IMR-90 (cell line): ENCODE measurements at regions not wholly inside any gene's neighbourhood (a gene's known extent, or its start where the extent isn't known, plus 50 kb on each side); places are given as distances from the start of the nearest gene placed in this dataset.

Experiments used
- ATAC-seq: fragments of 200-7000 bp; cut with Tn5 transposase; 2 replicates; pipeline ENCODE4 v1.9.1; 2020; ENCODE audit warnings: low read depth, mild to moderate bottlenecking, moderate library complexity
- BruUV-seq: library from RNA; stranded (reverse); fragments of 400-500 nt; replicated peaks from 2 replicates; lab custom pipeline; 2021; lab: Mats Ljungman, UMichigan
- CTCF ChIA-PET: fragments of 300-600 bp; formaldehyde crosslinking; extraction: SDS; loops from one replicate; lab custom pipeline; 2021; ENCODE audit warnings: antibody characterized with exemption; lab: Yijun Ruan, JAX
- POLR2A ChIA-PET: fragments of 300-600 bp; sonication (Branson Sonifier 250); formaldehyde crosslinking; loops from one replicate; lab custom pipeline; 2022; ENCODE audit warnings: antibody characterized with exemption; ENCODE audit not compliant: unreplicated experiment; lab: Charles Lee
- DNase-seq: peaks from one replicate; pipeline ENCODE4 v3.0.0; 2013
- H2AFZ ChIP-seq: replicated peaks from 2 replicates; pipeline ENCODE3; 2013; ENCODE audit warnings: low read length, mild to moderate bottlenecking; ENCODE audit not compliant: poor library complexity
- H2AK5ac ChIP-seq: 2 replicates; pipeline ENCODE4 v1.6.1; 2013; ENCODE audit warnings: low read depth, low read length, inconsistent platforms
- H2AK9ac ChIP-seq: replicated peaks from 2 replicates; pipeline ENCODE3; 2013; ENCODE audit warnings: mild to moderate bottlenecking, low read depth, low read length, moderate library complexity; ENCODE audit not compliant: poor library complexity
- H2BK120ac ChIP-seq: 2 replicates; pipeline ENCODE4 v1.6.1; 2013; ENCODE audit warnings: low read depth, low read length, inconsistent platforms
- H2BK15ac ChIP-seq: 3 replicates; pipeline ENCODE4 v1.6.1; 2013; ENCODE audit warnings: low read depth, low read length, inconsistent platforms
- H2BK20ac ChIP-seq: 2 replicates; pipeline ENCODE4 v1.6.1; 2013; ENCODE audit warnings: low read depth, mild to moderate bottlenecking, inconsistent platforms, low read length, moderate library complexity
- H2BK5ac ChIP-seq: 2 replicates; pipeline ENCODE4 v1.6.1; 2013; ENCODE audit warnings: mild to moderate bottlenecking, low read depth, low read length, inconsistent platforms; ENCODE audit not compliant: poor library complexity, severe bottlenecking
- H3K14ac ChIP-seq: replicated peaks from 2 replicates; pipeline ENCODE4 v1.6.1; 2013; ENCODE audit warnings: low read depth, low read length, inconsistent platforms
- H3K18ac ChIP-seq: 2 replicates; pipeline ENCODE4 v1.6.1; 2013; ENCODE audit warnings: low read depth, low read length, control low read depth
- H3K23ac ChIP-seq: 2 replicates; pipeline ENCODE4 v1.6.1; 2013; ENCODE audit warnings: low read depth, low read length, inconsistent platforms
- H3K27ac ChIP-seq: 2 replicates; pipeline ENCODE4 v1.5.1; 2013; ENCODE audit warnings: mild to moderate bottlenecking, control low read depth, low read length; ENCODE audit not compliant: insufficient read depth
- H3K27me3 ChIP-seq: 2 replicates; pipeline ENCODE4 v1.6.1; 2013; ENCODE audit warnings: low read length; ENCODE audit not compliant: control insufficient read depth, insufficient read depth
- H3K36me3 ChIP-seq: 2 replicates; pipeline ENCODE4 v1.6.1; 2013; ENCODE audit warnings: low read length, mixed read lengths; ENCODE audit not compliant: control insufficient read depth, insufficient read depth
- H3K4ac ChIP-seq: 2 replicates; pipeline ENCODE4 v1.6.1; 2013; ENCODE audit warnings: low read depth, low read length, inconsistent platforms
- H3K4me1 ChIP-seq: 2 replicates; pipeline ENCODE4 v1.6.1; 2013; ENCODE audit warnings: low read length, mixed read lengths; ENCODE audit not compliant: control insufficient read depth, insufficient read depth
- H3K4me2 ChIP-seq: 2 replicates; pipeline ENCODE4 v1.6.1; 2013; ENCODE audit warnings: low read depth, mild to moderate bottlenecking, control low read depth, low read length, moderate library complexity
- H3K4me3 ChIP-seq: 2 replicates; pipeline ENCODE4 v1.5.1; 2013; ENCODE audit warnings: low read depth, mild to moderate bottlenecking, control low read depth, low read length, moderate library complexity; ENCODE audit not compliant: insufficient read depth
- H3K56ac ChIP-seq: 2 replicates; pipeline ENCODE4 v1.6.1; 2013; ENCODE audit warnings: low read length, inconsistent platforms; ENCODE audit not compliant: insufficient read depth; ENCODE audit errors: extremely low read depth
- H3K79me1 ChIP-seq, 2 experiments: 2 replicates each; pipeline ENCODE4 v1.6.1; 2013; ENCODE audit warnings: low read length in 2 of 2, inconsistent platforms in 1 of 2, low read depth in 1 of 2
- H3K9ac ChIP-seq: 2 replicates; pipeline ENCODE4 v1.6.1; 2013; ENCODE audit warnings: low read depth, low read length, control low read depth
- H3K9me1 ChIP-seq: 2 replicates; pipeline ENCODE4 v1.6.1; 2013; ENCODE audit warnings: low read length, inconsistent platforms; ENCODE audit not compliant: insufficient read depth
- H3K9me3 ChIP-seq: 2 replicates; pipeline ENCODE4 v1.6.1; 2013; ENCODE audit warnings: low read length; ENCODE audit not compliant: control insufficient read depth, insufficient read depth
- H4K20me1 ChIP-seq: 2 replicates; pipeline ENCODE4 v1.6.1; 2013; ENCODE audit warnings: low read length, inconsistent platforms; ENCODE audit not compliant: insufficient read depth
- H4K5ac ChIP-seq: 2 replicates; pipeline ENCODE4 v1.6.1; 2013; ENCODE audit warnings: mild to moderate bottlenecking, low read depth, low read length, control low read depth
- H4K8ac ChIP-seq, 2 experiments: 2 replicates each; pipeline ENCODE4 v1.6.1; 2013; ENCODE audit warnings: low read depth in 2 of 2, low read length in 2 of 2, control low read depth in 1 of 2, inconsistent platforms in 1 of 2
- H4K91ac ChIP-seq: 2 replicates; pipeline ENCODE4 v1.6.1; 2013; ENCODE audit warnings: low read depth, low read length, inconsistent platforms; ENCODE audit not compliant: insufficient read depth
- BHLHE40 ChIP-seq: fragments of 150-350 bp; IDR thresholded peaks from 2 replicates; pipeline ENCODE4 v1.6.1; 2016; ENCODE audit warnings: mild to moderate bottlenecking, low read depth, low read length
- CHD1 ChIP-seq: IDR thresholded peaks from 2 replicates; pipeline ENCODE4 v1.6.1; 2012; ENCODE audit warnings: low read depth, low read length, improper control_type of control experiment
- CTCF ChIP-seq: conservative IDR thresholded peaks from 2 replicates; pipeline ENCODE4 v1.5.1; 2012; ENCODE audit warnings: mild to moderate bottlenecking, low read depth, low read length, improper control_type of control experiment
- ELK1 ChIP-seq: fragments of 150-350 bp; IDR thresholded peaks from 2 replicates; pipeline ENCODE4 v1.6.1; 2016; ENCODE audit warnings: low read depth, mild to moderate bottlenecking, low read length, moderate library complexity, borderline replicate concordance
- NFE2L2 ChIP-seq: fragments of 150-350 bp; IDR thresholded peaks from 2 replicates; pipeline ENCODE4 v1.6.1; 2016; ENCODE audit warnings: low read depth, mild to moderate bottlenecking, low read length
- RAD21 ChIP-seq: IDR thresholded peaks from 2 replicates; pipeline ENCODE4 v1.6.1; 2012; ENCODE audit warnings: low read length, improper control_type of control experiment
- RCOR1 ChIP-seq: IDR thresholded peaks from 2 replicates; pipeline ENCODE4 v1.6.1; 2012; ENCODE audit warnings: mild to moderate bottlenecking, low read length, improper control_type of control experiment; ENCODE audit not compliant: insufficient replicate concordance
- RFX5 ChIP-seq: IDR thresholded peaks from 2 replicates; pipeline ENCODE4 v1.8.0; 2012; ENCODE audit warnings: low read depth, mild to moderate bottlenecking, low read length, moderate library complexity
- USF2 ChIP-seq: fragments of 150-350 bp; IDR thresholded peaks from 2 replicates; pipeline ENCODE4 v1.6.1; 2017; ENCODE audit warnings: mild to moderate bottlenecking, antibody characterized with exemption, low read length, low read depth
- WGBS, 2 experiments: methylation state at CpG; one replicate each; pipeline versions ENCODE4 v1.1.5 to v1.1.7; 2013; ENCODE audit warnings: missing lambda C conversion rate in 2 of 2; ENCODE audit not compliant: insufficient read length in 1 of 2; ENCODE audit errors: extremely low coverage in 2 of 2; 5-methylcytosine and 5-hydroxymethylcytosine counted together
- dilution Hi-C: fragments of 300-500 bp; cut with HindIII; formaldehyde crosslinking; loops from one replicate; pipeline ENCODE4 v1.14.3; 2018; ENCODE audit warnings: low sequenced_read_pairs; ENCODE audit not compliant: unreplicated experiment
- in situ Hi-C: fragments of 300-500 bp; cut with MboI; formaldehyde crosslinking; loops from 3 replicates; pipeline ENCODE4 v1.14.3; 2019; ENCODE audit warnings: low sequenced_read_pairs, inconsistent platforms, mixed read lengths
- intact Hi-C: fragments of 100-400 bp; cut with micrococcal nuclease; formaldehyde crosslinking; loops from 2 replicates; pipeline ENCODE4 v1.10.0; 2022

- H3K4me1 ChIP-seq, result no peaks in the 10 kb centered on the region
- TF ChIP-seq NFE2L2 (no peak), RCOR1 (no peak), RFX5 (no peak), ELK1 (no peak), CHD1 (no peak), RAD21 (no peak), USF2 (no peak), CTCF (no peak), BHLHE40 (no peak)
- POLR2A ChIA-PET, result no interaction called here
These were observed 292.7 kb downstream of the TMEM167A start for GRCh38 chr5:82784521-82784920.

More at GRCh38 chr5:82784521-82784920, 292.7 kb downstream of the TMEM167A start:
- no peak overlapping the region for H2AK9ac ChIP-seq
- H3K18ac ChIP-seq, result no peak overlapping the region
- H3K56ac ChIP-seq, result no peak overlapping the region
- H3K27ac ChIP-seq, result no peak overlapping the region
- BruUV-seq, result no TSS peak
- no peak overlapping the region for H2BK120ac ChIP-seq
- H3K9ac ChIP-seq, result no peak overlapping the region
- H2BK15ac ChIP-seq, result no peak overlapping the region
- no peak overlapping the region for H4K8ac ChIP-seq
- no peak overlapping the region for H2AFZ ChIP-seq
- WGBS, 2 experiments, result no CpG with 5 or more reads among the region's 1 CpG
- no peak overlapping the region for H3K4ac ChIP-seq
- peaks cover 2% of the 10 kb centered on the region; the same call in 1 of the 2 replicates for H3K27me3 ChIP-seq
- H2BK20ac ChIP-seq, result no peak overlapping the region
- no peak overlapping the region for H3K23ac ChIP-seq
- no peaks in the 10 kb centered on the region for H3K9me1 ChIP-seq
- DNase-seq (no peak), ATAC-seq (no peak)
- no peaks in the 10 kb centered on the region for H3K9me3 ChIP-seq
- no peak overlapping the region for H3K4me3 ChIP-seq
- dilution Hi-C loops, result no loop called here
- no peaks in the 10 kb centered on the region for H3K36me3 ChIP-seq
- in situ Hi-C loops, result loop anchor here (25.0 kb wide), 1 partner anchor 422 kb away; no protein-coding TSS in a partner anchor
- no peak overlapping the region for H3K14ac ChIP-seq
- CTCF ChIA-PET, result no interaction called here
- no peak overlapping the region for H3K4me2 ChIP-seq
- intact Hi-C loops, result no loop called here
- H4K91ac ChIP-seq, result no peak overlapping the region
- H4K20me1 ChIP-seq, result no peaks in the 10 kb centered on the region
- H2AK5ac ChIP-seq, result no peak overlapping the region
- no peaks in the 10 kb centered on the region for H3K79me1 ChIP-seq
- no peak overlapping the region for H4K5ac ChIP-seq
- no peak overlapping the region for H2BK5ac ChIP-seq
